GM23248 (cell line): ENCODE measurements at regions not wholly inside any gene's neighbourhood (a gene's known extent, or its start where the extent isn't known, plus 50 kb on each side); places are given as distances from the start of the nearest gene placed in this dataset.

Experiments used
- DNase-seq: peaks from one replicate; pipeline ENCODE4 v3.0.0-alpha.2; 2015
- H2AFZ ChIP-seq: fragments of 200-600 bp; sonication (generic); 2 replicates; pipeline ENCODE4 v1.6.1; 2016; ENCODE audit warnings: antibody characterized with exemption
- H3F3A ChIP-seq: fragments of 200-600 bp; sonication (generic); 2 replicates; pipeline ENCODE4 v1.6.1; 2016; ENCODE audit warnings: mild to moderate bottlenecking, antibody characterized with exemption, mixed run types; ENCODE audit not compliant: insufficient read depth
- H3K27ac ChIP-seq: fragments of 200-600 bp; sonication (generic); 2 replicates; pipeline ENCODE4 v1.5.1; 2016; ENCODE audit warnings: mild to moderate bottlenecking
- H3K27me3 ChIP-seq: fragments of 200-600 bp; sonication (generic); replicated peaks from 2 replicates; pipeline ENCODE4 v1.6.1; 2016; ENCODE audit warnings: mild to moderate bottlenecking; ENCODE audit not compliant: insufficient read depth
- H3K36me3 ChIP-seq: fragments of 200-600 bp; sonication (generic); 2 replicates; pipeline ENCODE4 v1.6.1; 2016; ENCODE audit warnings: low read depth, mild to moderate bottlenecking
- H3K4me1 ChIP-seq: fragments of 200-600 bp; sonication (generic); 2 replicates; pipeline ENCODE4 v1.6.1; 2016; ENCODE audit warnings: mild to moderate bottlenecking; ENCODE audit not compliant: insufficient read depth
- H3K4me2 ChIP-seq: fragments of 200-600 bp; sonication (generic); one replicate; pipeline ENCODE4 v1.6.1; 2016; ENCODE audit warnings: mild to moderate bottlenecking; ENCODE audit not compliant: unreplicated experiment
- H3K4me3 ChIP-seq: fragments of 200-600 bp; sonication (generic); 2 replicates; pipeline ENCODE4 v1.5.1; 2016; ENCODE audit warnings: mild to moderate bottlenecking
- H3K79me2 ChIP-seq: fragments of 200-600 bp; sonication (generic); 2 replicates; pipeline ENCODE4 v1.6.1; 2016; ENCODE audit warnings: mild to moderate bottlenecking; ENCODE audit not compliant: insufficient read depth
- H3K9ac ChIP-seq: fragments of 200-600 bp; sonication (generic); 2 replicates; pipeline ENCODE4 v1.6.1; 2016; ENCODE audit warnings: mild to moderate bottlenecking
- H3K9me2 ChIP-seq: fragments of 200-600 bp; sonication (generic); 2 replicates; pipeline ENCODE4 v1.6.1; 2016; ENCODE audit warnings: mixed run types, mild to moderate bottlenecking, moderate library complexity; ENCODE audit not compliant: insufficient read depth
- H3K9me3 ChIP-seq: fragments of 200-600 bp; sonication (generic); one replicate; pipeline ENCODE4 v1.6.1; 2017; ENCODE audit warnings: low read depth
- H4K20me1 ChIP-seq: fragments of 200-600 bp; sonication (generic); 2 replicates; pipeline ENCODE4 v1.6.0; 2016; ENCODE audit not compliant: insufficient read depth
- EZH2 ChIP-seq: fragments of 200-600 bp; sonication (generic); IDR thresholded peaks from 2 replicates; pipeline ENCODE4 v1.6.1; 2018; ENCODE audit warnings: antibody characterized with exemption, mild to moderate bottlenecking; ENCODE audit not compliant: insufficient read depth, poor library complexity, severe bottlenecking
- EZH2phosphoT487 ChIP-seq: fragments of 200-600 bp; sonication (generic); IDR thresholded peaks from 2 replicates; pipeline ENCODE4 v1.6.1; 2018; ENCODE audit warnings: antibody characterized with exemption, moderate library complexity, mild to moderate bottlenecking, low read depth; ENCODE audit not compliant: insufficient read depth
- WGBS, 2 experiments: methylation state at CpG; one replicate each; pipeline ENCODE4 v1.1.6; 2015 to 2017; ENCODE audit warnings: low lambda C conversion rate in 2 of 2, low coverage in 1 of 2; ENCODE audit errors: missing lambda C conversion rate in 2 of 2; 5-methylcytosine and 5-hydroxymethylcytosine counted together
- in situ Hi-C: fragments of 300-500 bp; cut with MboI; formaldehyde crosslinking; loops from 2 replicates; pipeline ENCODE4 v1.15.0; 2020

DNA sequence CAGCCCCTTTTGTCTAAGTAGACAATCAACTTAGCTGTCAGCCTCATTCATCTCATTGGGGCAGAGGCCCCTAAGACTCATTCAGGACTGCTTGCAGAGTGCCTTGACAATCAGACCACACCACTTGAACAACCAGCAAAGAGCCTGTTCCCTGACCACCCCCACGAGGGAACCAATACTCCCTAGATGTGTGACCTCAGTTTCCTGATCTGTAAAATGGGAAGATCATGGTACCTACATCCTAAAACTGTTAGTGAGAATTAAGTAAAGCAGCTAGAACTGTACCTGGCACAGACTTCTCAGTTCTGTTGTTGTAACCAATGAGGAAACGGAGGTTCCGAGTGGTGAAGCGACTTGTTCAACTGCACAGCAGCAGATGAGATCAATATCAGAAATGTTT, 298.5 kb downstream of the RRAGC start:
- no peaks in the 10 kb centered on the region for H3K4me1 ChIP-seq
- H3K27me3 ChIP-seq: peaks cover 31% of the 10 kb centered on the region
- H2AFZ ChIP-seq: no peak overlapping the region
- H3K27ac ChIP-seq: no peak overlapping the region
- no peaks in the 10 kb centered on the region for H3K9me3 ChIP-seq
- no peaks in the 10 kb centered on the region for H3K9me2 ChIP-seq
- in situ Hi-C loops: no loop called here
- H4K20me1 ChIP-seq: no peaks in the 10 kb centered on the region
- H3F3A ChIP-seq: no peaks in the 10 kb centered on the region
- TF ChIP-seq EZH2phosphoT487 (no peak), EZH2 (no peak)
- no peak overlapping the region for H3K9ac ChIP-seq
- H3K36me3 ChIP-seq: no peaks in the 10 kb centered on the region
- no peaks in the 10 kb centered on the region for H3K79me2 ChIP-seq
- DNase-seq: no peak
- WGBS, 2 experiments: 46 to 52% methylated on average over 4 of the region's 4 CpGs
- H3K4me2 ChIP-seq: no peak overlapping the region
- no peak overlapping the region for H3K4me3 ChIP-seq

DNA sequence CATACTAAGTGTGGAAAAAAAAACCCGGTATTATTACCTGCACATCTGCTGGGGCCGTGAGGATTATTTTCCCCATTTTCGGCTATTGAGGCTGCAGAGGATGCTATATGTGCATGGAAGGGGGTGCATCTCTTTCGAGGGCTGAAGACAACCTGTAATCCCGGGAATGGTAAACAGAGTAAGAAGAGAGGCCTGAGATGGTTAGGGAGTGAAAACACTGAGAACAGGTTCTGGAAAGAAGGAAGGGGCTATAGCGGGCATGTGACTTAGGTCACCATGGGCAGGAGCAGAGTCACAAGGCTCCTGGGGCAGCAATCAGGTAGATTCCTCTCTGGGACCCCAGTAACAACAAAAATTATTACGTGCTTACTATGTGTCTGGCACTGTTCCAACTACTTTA, 299.1 kb downstream of the RRAGC start:
- Histone ChIP-seq H2AFZ (no peak overlapping the region), H3K9ac (no peak overlapping the region), H3K36me3 (no peaks in the 10 kb centered on the region), H3K4me2 (no peak overlapping the region), H3K79me2 (no peaks in the 10 kb centered on the region), H3K27me3 (peaks cover 31% of the 10 kb centered on the region), H3F3A (no peaks in the 10 kb centered on the region), H3K9me2 (no peaks in the 10 kb centered on the region), H3K27ac (no peak overlapping the region), H3K9me3 (no peaks in the 10 kb centered on the region), H4K20me1 (no peaks in the 10 kb centered on the region), H3K4me1 (no peaks in the 10 kb centered on the region), H3K4me3 (no peak overlapping the region)
- TF ChIP-seq EZH2 (no peak), EZH2phosphoT487 (no peak)
- WGBS, 2 experiments: 60 to 69% methylated on average over 7 of the region's 7 CpGs
- in situ Hi-C loops: no loop called here
- DNase-seq: peak; percentile 8

DNA sequence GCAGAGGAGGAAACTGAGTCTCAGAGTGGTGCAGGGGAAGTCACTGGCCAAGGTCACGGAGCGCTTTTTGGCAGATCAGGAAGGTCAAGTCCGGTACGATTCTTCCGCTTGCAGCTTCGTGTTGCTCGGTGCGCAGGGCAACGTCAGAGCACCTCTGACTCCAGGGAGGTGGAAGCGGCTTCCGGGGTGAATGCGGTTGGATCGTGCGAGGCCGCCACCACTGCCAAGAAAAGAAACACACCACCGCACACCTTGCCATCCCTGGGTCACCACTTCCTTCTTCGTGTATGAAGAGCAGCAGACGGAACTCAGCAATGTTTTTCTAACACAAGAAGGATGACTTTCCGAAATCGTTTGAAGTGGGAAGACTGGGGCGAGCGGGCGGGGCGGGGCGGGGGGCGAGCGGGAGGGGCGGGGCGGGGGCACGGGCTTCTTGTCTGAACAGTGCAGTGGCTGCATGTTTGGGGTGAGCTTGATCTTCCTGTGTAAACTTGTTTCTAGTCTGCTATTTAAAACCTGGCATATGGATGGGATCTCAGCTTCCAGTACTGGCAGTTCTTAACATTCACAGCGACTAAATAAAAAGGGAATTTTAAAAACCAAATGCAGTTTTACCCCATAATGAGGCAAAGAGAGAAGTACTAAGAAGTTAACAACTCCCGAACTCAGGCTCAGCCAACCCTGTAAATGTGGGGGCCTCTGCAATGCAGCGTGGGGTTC, 300.0 kb downstream of the RRAGC start:
- WGBS, 2 experiments: 7 to 8% methylated on average over 27 to 33 of the region's 33 CpGs

DNA sequence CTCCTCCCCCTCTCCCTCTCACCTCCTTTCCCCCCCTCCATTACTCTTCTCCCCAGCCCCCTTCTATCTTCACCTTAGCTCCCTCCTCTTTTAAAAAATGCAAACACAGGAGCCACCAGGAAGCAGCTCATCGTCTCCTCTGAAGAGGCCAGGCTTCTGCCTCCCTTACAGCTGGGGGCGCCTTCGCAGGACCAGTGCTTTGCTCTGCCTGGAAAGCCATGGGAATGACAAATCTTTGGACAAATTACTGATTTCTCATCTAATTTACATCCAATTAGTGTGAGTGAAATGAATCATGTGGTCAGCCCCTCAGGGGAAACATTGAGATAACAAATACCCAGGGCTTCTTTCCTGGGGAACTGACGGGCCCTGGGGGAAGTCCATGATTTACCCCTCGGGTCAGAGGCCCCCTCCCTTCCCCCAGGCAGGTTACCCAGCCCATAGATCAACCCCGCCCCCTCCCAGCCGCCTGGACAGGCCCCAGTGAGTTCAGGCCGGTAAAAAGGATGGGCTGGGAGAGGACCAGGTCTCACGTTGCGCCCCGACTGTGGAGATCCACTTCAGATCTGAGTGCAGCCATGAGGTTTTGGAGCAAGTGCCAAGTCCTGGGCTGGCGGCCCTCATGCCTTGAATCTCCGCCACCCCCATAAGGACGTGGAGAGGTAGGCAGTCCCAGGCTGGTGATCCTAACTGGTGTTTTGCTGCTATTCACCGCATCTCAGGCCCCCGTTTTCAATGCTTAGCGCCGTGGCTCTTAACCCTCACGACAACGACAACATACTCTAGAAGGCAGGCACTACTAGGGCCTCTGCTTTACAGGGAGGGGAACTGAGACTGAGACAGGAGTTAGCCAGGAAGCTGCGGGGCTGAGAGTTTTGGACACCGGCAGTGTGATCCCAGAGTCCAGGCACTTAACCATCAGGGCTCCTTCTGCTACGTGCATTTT, 300.8 kb downstream of the RRAGC start:
- Histone ChIP-seq H3K4me1 (no peaks in the 10 kb centered on the region), H3K36me3 (no peaks in the 10 kb centered on the region), H3K4me2 (no peak overlapping the region), H3K79me2 (no peaks in the 10 kb centered on the region), H3K27me3 (peaks cover 26% of the 10 kb centered on the region), H3K27ac (no peak overlapping the region), H3K9ac (no peak overlapping the region), H2AFZ (no peak overlapping the region), H4K20me1 (no peaks in the 10 kb centered on the region), H3K9me3 (no peaks in the 10 kb centered on the region), H3F3A (no peaks in the 10 kb centered on the region), H3K9me2 (no peaks in the 10 kb centered on the region), H3K4me3 (no peak overlapping the region)
- no peak for TF ChIP-seq EZH2phosphoT487
- TF ChIP-seq EZH2: peak; percentile 46
- in situ Hi-C loops: no loop called here
- no peak for DNase-seq
- WGBS, 2 experiments: 12% methylated on average over 23 of the region's 23 CpGs

More for the DNA sequence above, 300.0 kb downstream of the RRAGC start:
- H3K27ac ChIP-seq: no peak overlapping the region
- H3K36me3 ChIP-seq: no peaks in the 10 kb centered on the region
- no peak overlapping the region for H3K9ac ChIP-seq
- H3K4me1 ChIP-seq: no peaks in the 10 kb centered on the region
- H3K79me2 ChIP-seq: no peaks in the 10 kb centered on the region
- H4K20me1 ChIP-seq: no peaks in the 10 kb centered on the region
- peak; percentile 10 for DNase-seq
- H3K9me3 ChIP-seq: no peaks in the 10 kb centered on the region
- no peak overlapping the region for H2AFZ ChIP-seq
- H3F3A ChIP-seq: no peaks in the 10 kb centered on the region
- no peak overlapping the region for H3K4me3 ChIP-seq
- H3K4me2 ChIP-seq: no peak overlapping the region
- in situ Hi-C loops: no loop called here
- H3K9me2 ChIP-seq: no peaks in the 10 kb centered on the region
- no peak for TF ChIP-seq EZH2phosphoT487
- peak; percentile 2 for TF ChIP-seq EZH2
- H3K27me3 ChIP-seq: peaks cover 26% of the 10 kb centered on the region
